ENCODE measurements at regions not wholly inside any gene's neighbourhood (a gene's known extent, or its start where the extent isn't known, plus 50 kb on each side); places are given as distances from the start of the nearest gene placed in this dataset.

DNA sequence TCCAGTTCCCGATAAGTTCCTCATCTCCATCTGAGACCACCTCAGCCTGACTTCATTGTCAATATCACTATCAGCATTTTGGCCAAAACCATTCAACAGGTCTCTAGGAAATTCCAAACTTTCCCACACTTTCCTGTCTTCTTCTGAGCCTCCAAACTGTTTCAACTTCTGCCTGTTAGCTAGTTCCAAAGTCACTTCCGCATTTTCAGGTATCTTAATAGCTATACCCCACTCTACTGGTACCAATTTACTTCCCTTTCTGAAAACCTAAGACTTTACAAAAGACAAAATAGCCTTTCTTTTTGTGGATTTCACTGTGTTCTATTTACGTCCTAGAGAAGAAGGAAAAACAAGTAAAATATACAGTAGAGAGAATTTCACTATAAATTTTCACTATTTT is 147.0 kb upstream of the FMN2 start:
- Histone ChIP-seq H3K27ac (no peak overlapping the region), H3F3A (ENCODE audit: insufficient read depth, low read depth) (no peaks in the 10 kb centered on the region), H3K4me2 (no peak overlapping the region), H2AFZ (no peak overlapping the region), H3K36me3 (ENCODE audit: low read depth) (no peaks in the 10 kb centered on the region), H3K9me2 (ENCODE audit: insufficient read depth) (no peaks in the 10 kb centered on the region), H3K27me3 (ENCODE audit: insufficient read depth, low read depth) (no peaks in the 10 kb centered on the region), H4K20me1 (ENCODE audit: insufficient read depth) (no peaks in the 10 kb centered on the region), H3K4me3 (no peak overlapping the region), H3K79me2 (ENCODE audit: low read depth) (no peaks in the 10 kb centered on the region), H3K9me3 (ENCODE audit: insufficient read depth, low read depth) (no peaks in the 10 kb centered on the region), H3K4me1 (replicated peaks; ENCODE audit: insufficient read depth) (no peaks in the 10 kb centered on the region)
- TF ChIP-seq CTCF (conservative IDR thresholded peaks at IDR 0.05), result no peak
- no peak for TF ChIP-seq EZH2 (IDR thresholded peaks at IDR 0.05; ENCODE audit: low read depth)
- POLR2A ChIA-PET (ENCODE audit: unreplicated experiment), result no interaction called here
- intact Hi-C loops (cut with micrococcal nuclease; ENCODE audit: unreplicated experiment), result no loop called here
- CTCF ChIA-PET, result no interaction called here
- no peak for DNase-seq
- no TSS peak for BruUV-seq (replicated peaks)

DNA sequence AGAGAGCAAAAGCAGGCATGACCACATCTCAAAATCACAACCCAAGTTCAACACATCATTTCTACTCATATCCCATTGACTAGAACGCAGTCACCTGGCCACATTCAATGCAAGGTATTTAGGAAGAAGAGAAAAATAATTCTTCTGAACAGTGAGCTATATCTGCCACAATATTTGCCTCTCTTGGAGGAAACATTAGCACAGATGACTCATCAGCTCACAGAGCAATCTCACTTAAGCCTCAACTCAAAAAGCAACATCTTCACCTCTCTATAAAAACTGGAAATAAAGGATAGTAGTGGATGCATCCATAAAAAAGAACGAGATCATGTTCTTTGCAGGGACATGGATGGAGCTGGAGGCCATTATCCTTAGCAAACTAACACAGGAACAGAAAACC is 143.9 kb upstream of the FMN2 start:
- H3K27ac ChIP-seq, result no peak overlapping the region
- H3K9me3 ChIP-seq (ENCODE audit: insufficient read depth, low read depth), result no peaks in the 10 kb centered on the region
- H3K4me1 ChIP-seq (replicated peaks; ENCODE audit: insufficient read depth), result no peaks in the 10 kb centered on the region
- H3K36me3 ChIP-seq (ENCODE audit: low read depth), result no peaks in the 10 kb centered on the region
- ChIA-PET POLR2A (ENCODE audit: unreplicated experiment) (no interaction called here), CTCF (no interaction called here)
- H3K4me2 ChIP-seq, result no peak overlapping the region
- no peaks in the 10 kb centered on the region for H4K20me1 ChIP-seq (ENCODE audit: insufficient read depth)
- H3K79me2 ChIP-seq (ENCODE audit: low read depth), result no peaks in the 10 kb centered on the region
- H3K4me3 ChIP-seq, result no peak overlapping the region
- H3K9me2 ChIP-seq (ENCODE audit: insufficient read depth), result no peaks in the 10 kb centered on the region
- DNase-seq, result no peak
- no peaks in the 10 kb centered on the region for H3F3A ChIP-seq (ENCODE audit: insufficient read depth, low read depth)
- peaks cover 4% of the 10 kb centered on the region; the same call in 1 of the 2 replicates for H3K27me3 ChIP-seq (ENCODE audit: insufficient read depth, low read depth)
- TF ChIP-seq CTCF (conservative IDR thresholded peaks at IDR 0.05) (no peak), EZH2 (IDR thresholded peaks at IDR 0.05; ENCODE audit: low read depth) (no peak)
- intact Hi-C loops (cut with micrococcal nuclease; ENCODE audit: unreplicated experiment), result no loop called here
- BruUV-seq (replicated peaks), result no TSS peak
- no peak overlapping the region for H2AFZ ChIP-seq

DNA sequence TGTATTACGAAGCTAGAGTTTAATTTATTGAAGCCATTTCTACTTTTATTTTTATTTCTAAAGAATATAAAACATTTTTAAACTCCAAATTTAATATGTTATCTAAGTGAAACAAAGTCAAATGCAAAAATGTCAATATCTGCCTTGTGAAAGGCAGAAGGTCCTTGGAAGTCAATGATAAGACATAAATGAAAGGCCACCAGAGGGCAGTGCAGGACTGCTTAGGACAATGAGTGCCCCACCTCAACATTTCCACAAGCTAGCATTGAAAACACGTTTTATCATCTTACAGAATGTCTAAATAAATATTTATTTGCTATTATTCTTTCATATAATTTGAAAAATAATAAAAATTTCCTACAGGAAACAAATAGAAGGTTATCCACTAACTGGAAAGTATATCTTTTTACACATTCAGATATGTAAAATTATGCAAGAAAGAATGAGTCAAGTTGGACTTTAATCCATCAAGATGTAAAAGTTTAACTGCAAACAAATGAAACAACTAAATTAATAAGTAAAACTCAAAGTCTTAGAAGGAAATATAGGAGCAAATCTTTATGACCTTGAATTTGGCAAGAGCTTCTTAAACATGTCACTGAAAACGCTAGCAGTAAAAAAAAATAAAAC is 140.1 kb upstream of the FMN2 start:
- POLR2A ChIA-PET (ENCODE audit: unreplicated experiment), result no interaction called here
- Histone ChIP-seq H3K4me1 (replicated peaks; ENCODE audit: insufficient read depth) (no peaks in the 10 kb centered on the region), H3K9me2 (ENCODE audit: insufficient read depth) (no peaks in the 10 kb centered on the region), H3K9me3 (ENCODE audit: insufficient read depth, low read depth) (no peaks in the 10 kb centered on the region), H4K20me1 (ENCODE audit: insufficient read depth) (no peaks in the 10 kb centered on the region), H3K79me2 (ENCODE audit: low read depth) (no peaks in the 10 kb centered on the region), H3K36me3 (ENCODE audit: low read depth) (no peaks in the 10 kb centered on the region), H3K27me3 (ENCODE audit: insufficient read depth, low read depth) (peaks cover 28% of the 10 kb centered on the region), H2AFZ (no peak overlapping the region), H3K4me2 (no peak overlapping the region), H3K27ac (no peak overlapping the region), H3K4me3 (no peak overlapping the region), H3F3A (ENCODE audit: insufficient read depth, low read depth) (no peaks in the 10 kb centered on the region)
- BruUV-seq (replicated peaks), result no TSS peak
- peak; percentile 28 to 48 for DNase-seq
- intact Hi-C loops (cut with micrococcal nuclease; ENCODE audit: unreplicated experiment), result loop anchor here (1.0 to 2.0 kb wide), 3 partner anchors 25 to 237 kb away; no protein-coding TSS in a partner anchor
- peak; percentile 80 for TF ChIP-seq CTCF (conservative IDR thresholded peaks at IDR 0.05)
- no peak for TF ChIP-seq EZH2 (IDR thresholded peaks at IDR 0.05; ENCODE audit: low read depth)
- CTCF ChIA-PET, result no interaction called here

All from PC-9 (cell line).